ENCODE measurements at regions not wholly inside any gene's neighbourhood (a gene's known extent, or its start where the extent isn't known, plus 50 kb on each side); places are given as distances from the start of the nearest gene placed in this dataset.

GRCh38 chr13:81244011-81244410 is 903.1 kb upstream of the SPRY2 start:
- Histone ChIP-seq H2AFZ (ENCODE audit: low read depth, low read length) (no peak overlapping the region), H3K9me3 (replicated peaks; ENCODE audit: control insufficient read depth, insufficient read depth, low read length) (no peaks in the 10 kb centered on the region), H4K20me1 (replicated peaks; ENCODE audit: control insufficient read depth, extremely low read depth, insufficient read depth, low read length) (no peaks in the 10 kb centered on the region), H3K27me3 (ENCODE audit: control insufficient read depth in 2 of 2, insufficient read depth in 2 of 2, low read length in 2 of 2) (no peaks in the 10 kb centered on the region), H3K27ac (ENCODE audit: insufficient read depth, low read depth, low read length) (no peak overlapping the region), H3K36me3 (ENCODE audit: control insufficient read depth in 2 of 2, extremely low read depth in 1 of 2, insufficient read depth in 2 of 2, low read length in 2 of 2) (no peaks in the 10 kb centered on the region), H3K4me1 (ENCODE audit: control insufficient read depth, extremely low read depth, insufficient read depth, low read length) (no peaks in the 10 kb centered on the region), H3K4me2 (ENCODE audit: insufficient read depth, low read length) (no peak overlapping the region), H3K9me1 (replicated peaks; ENCODE audit: control insufficient read depth, extremely low read depth, insufficient read depth, low read length) (no peaks in the 10 kb centered on the region), H3K9ac (replicated peaks; ENCODE audit: extremely low read depth, insufficient read depth, low read length) (no peak overlapping the region), H3K79me2 (ENCODE audit: control insufficient read depth, insufficient read depth, low read length) (no peaks in the 10 kb centered on the region), H3K4me3 (replicated peaks in 1 of 3; ENCODE audit: insufficient read depth in 1 of 3, low read depth in 1 of 3, low read length in 3 of 3) (no peak overlapping the region)
- intact Hi-C loops (cut with micrococcal nuclease) (no loop called here), dilution Hi-C loops (cut with MboI; ENCODE audit: extremely low pct_ligation_motif_present, low sequenced_read_pairs) (no loop called here)
- no TSS peak for BruUV-seq (replicated peaks)
- CTCF ChIA-PET, result no interaction called here
- DNase-seq (ENCODE audit: low read depth, low spot score), result no peak
- FAIRE-seq, result no peak
- POLR2A ChIA-PET, result no interaction called here
- TF ChIP-seq GATA2 (IDR thresholded peaks at IDR 0.05; ENCODE audit: insufficient read depth, insufficient read length, low read depth, low read length), result no peak
- TF ChIP-seq JUN (IDR thresholded peaks at IDR 0.05; ENCODE audit: borderline replicate concordance, insufficient read depth, insufficient read length, low read depth), result no peak
- TF ChIP-seq EZH2 (IDR thresholded peaks at IDR 0.05; ENCODE audit: borderline replicate concordance, low read depth, low read length, severe bottlenecking), result no peak
- TF ChIP-seq POLR2A (IDR thresholded peaks at IDR 0.05; ENCODE audit: low read depth, low read length), result no peak
- TF ChIP-seq POLR2AphosphoS5 (IDR thresholded peaks at IDR 0.05; ENCODE audit: insufficient read depth, low read depth, low read length), result no peak
- TF ChIP-seq MAX (IDR thresholded peaks at IDR 0.05; ENCODE audit: insufficient read depth, insufficient read length), result no peak
- no peak for TF ChIP-seq CTCF (IDR thresholded peaks at IDR 0.05; ENCODE audit: extremely low read depth in 1 of 2, insufficient read depth in 1 of 2, low read depth in 1 of 2, low read length in 2 of 2)
- TF ChIP-seq FOS (IDR thresholded peaks at IDR 0.05; ENCODE audit: borderline replicate concordance, insufficient read depth, low read length), result no peak
- no peak for TF ChIP-seq MYC (IDR thresholded peaks at IDR 0.05; ENCODE audit: low read depth, low read length)

All from endothelial cell of umbilical vein (primary cell).